B cell (primary cell): ENCODE measurements at regions not wholly inside any gene's neighbourhood (a gene's known extent, or its start where the extent isn't known, plus 50 kb on each side); places are given as distances from the start of the nearest gene placed in this dataset.

Source experiments
- ATAC-seq: fragments of 200-7000 bp; cut with Tn5 transposase; one replicate; pipeline ENCODE4 v1.10.0; 2021; ENCODE audit warnings: low read depth, mild to moderate bottlenecking, moderate number of reproducible peaks, moderate library complexity
- CTCF ChIA-PET: fragments of 350-600 bp; sonication (Branson Sonifier 250); formaldehyde crosslinking; loops from one replicate; lab custom pipeline; 2021; ENCODE audit warnings: antibody characterized with exemption, inconsistent platforms; lab: Charles Lee
- POLR2A ChIA-PET: fragments of 350-600 bp; sonication (Branson Sonifier 250); formaldehyde crosslinking; loops from one replicate; lab custom pipeline; 2021; ENCODE audit warnings: antibody characterized with exemption; lab: Charles Lee
- DNase-seq: peaks from one replicate; pipeline ENCODE4 v3.0.0; 2013
- H2AFZ ChIP-seq: 2 replicates; pipeline ENCODE4 v1.6.1; 2012; ENCODE audit warnings: mild to moderate bottlenecking, low read depth, low read length; ENCODE audit not compliant: insufficient read depth, poor library complexity, severe bottlenecking
- H3K27ac ChIP-seq, 2 donors: 1 replicate in 1 of 2; 2 replicates in 1 of 2; pipeline ENCODE4 v1.5.1; 2012 to 2013; ENCODE audit warnings: low read length in 2 of 2, mild to moderate bottlenecking in 2 of 2, moderate library complexity in 1 of 2
- H3K27me3 ChIP-seq, 4 experiments: fragments of 200-600 bp in 1 of 4; sonication (generic) in 1 of 4; replicated peaks in 1 of 4; 1 replicate in 2 of 4; 2 replicates in 2 of 4; pipeline versions ENCODE4 v1.6.1 to v1.7.0; 2013 to 2016; ENCODE audit warnings: low read length in 3 of 4, mild to moderate bottlenecking in 2 of 4, mixed read lengths in 1 of 4, moderate library complexity in 1 of 4; ENCODE audit not compliant: insufficient read depth in 4 of 4, control insufficient read depth in 3 of 4; ENCODE audit errors: control extremely low read depth in 1 of 4
- H3K36me3 ChIP-seq, 2 experiments: replicated peaks in 1 of 2; 1 replicate in 1 of 2; 2 replicates in 1 of 2; pipeline versions ENCODE4 v1.6.1 to v1.7.1; 2013; ENCODE audit warnings: low read length in 1 of 2; ENCODE audit not compliant: insufficient read depth in 2 of 2, control insufficient read depth in 1 of 2; ENCODE audit errors: control extremely low read depth in 1 of 2, extremely low read depth in 1 of 2
- H3K4me1 ChIP-seq, 2 donors: fragments of 200-600 bp in 1 of 2; sonication (generic) in 1 of 2; 1 replicate in 1 of 2; 2 replicates in 1 of 2; pipeline versions ENCODE4 v1.5.1 to v1.6.1; 2013 to 2017; ENCODE audit warnings: low read length in 2 of 2; ENCODE audit not compliant: control insufficient read depth in 2 of 2, insufficient read depth in 2 of 2
- H3K4me2 ChIP-seq: replicated peaks from 2 replicates; pipeline ENCODE3; 2012; ENCODE audit warnings: mild to moderate bottlenecking, low read depth, low read length; ENCODE audit not compliant: poor library complexity, severe bottlenecking
- H3K4me3 ChIP-seq, 5 experiments: fragments of 200-600 bp in 1 of 5; sonication (generic) in 1 of 5; 1 replicate in 3 of 5; 2 replicates in 2 of 5; pipeline versions ENCODE4 v1.5.1 to v1.7.0; 2011 to 2016; ENCODE audit warnings: low read length in 4 of 5, mild to moderate bottlenecking in 4 of 5, low read depth in 2 of 5, control low read depth in 1 of 5, moderate library complexity in 1 of 5; ENCODE audit not compliant: insufficient read depth in 1 of 5; ENCODE audit errors: control extremely low read depth in 1 of 5, extremely low read depth in 1 of 5
- H3K79me2 ChIP-seq: fragments of 200-600 bp; sonication (generic); one replicate; pipeline ENCODE4 v1.6.0; 2016; ENCODE audit warnings: low read length; ENCODE audit not compliant: control insufficient read depth, insufficient read depth
- H3K9ac ChIP-seq: fragments of 200-600 bp; sonication (generic); 2 replicates; pipeline ENCODE4 v1.6.1; 2017; ENCODE audit warnings: mild to moderate bottlenecking, low read length, moderate library complexity
- H3K9me3 ChIP-seq, 3 donors: one replicate each; pipeline versions ENCODE4 v1.6.1 to v1.7.1; 2013; ENCODE audit warnings: low read length in 2 of 3; ENCODE audit not compliant: control insufficient read depth in 2 of 3, insufficient read depth in 1 of 3; ENCODE audit errors: control extremely low read depth in 1 of 3
- H4K20me1 ChIP-seq: 2 replicates; pipeline ENCODE4 v1.6.0; 2012; ENCODE audit warnings: mild to moderate bottlenecking, low read length; ENCODE audit not compliant: insufficient read depth, control insufficient read depth, poor library complexity, severe bottlenecking
- H3K27ac Mint-ChIP-seq: one replicate; pipeline ENCODE4 v1.8.0; 2021; ENCODE audit warnings: mixed read lengths
- H3K27me3 Mint-ChIP-seq: one replicate; pipeline ENCODE4 v1.8.0; 2021; ENCODE audit warnings: mixed read lengths
- H3K4me1 Mint-ChIP-seq: one replicate; pipeline ENCODE4 v1.8.0; 2021; ENCODE audit warnings: mixed read lengths
- H3K4me3 Mint-ChIP-seq: one replicate; pipeline ENCODE4 v1.8.0; 2021; ENCODE audit warnings: mixed read lengths
- H3K9me3 Mint-ChIP-seq: one replicate; pipeline ENCODE4 v1.8.0; 2022; ENCODE audit warnings: mixed read lengths; ENCODE audit not compliant: insufficient read depth
- EZH2 ChIP-seq: IDR thresholded peaks from 2 replicates; pipeline ENCODE4 v1.6.1; 2012; ENCODE audit warnings: borderline replicate concordance, low read depth, mild to moderate bottlenecking, moderate library complexity, low read length; ENCODE audit not compliant: insufficient read depth, poor library complexity, severe bottlenecking
- WGBS: methylation state at CpG from one replicate; pipeline ENCODE4 v1.1.5; 2013; ENCODE audit warnings: missing lambda C conversion rate; ENCODE audit not compliant: insufficient coverage; 5-methylcytosine and 5-hydroxymethylcytosine counted together
- intact Hi-C: fragments of 100-400 bp; cut with micrococcal nuclease; formaldehyde crosslinking; loops from one replicate; pipeline ENCODE4 v1.10.0; 2022
- TF ChIP-seq, protein P1 (sequence below): fragments of 200-600 bp; IDR thresholded peaks from one replicate; pipeline ENCODE4 v1.8.0; 2022; ENCODE audit warnings: antibody characterized with exemption, mild to moderate bottlenecking

DNA sequence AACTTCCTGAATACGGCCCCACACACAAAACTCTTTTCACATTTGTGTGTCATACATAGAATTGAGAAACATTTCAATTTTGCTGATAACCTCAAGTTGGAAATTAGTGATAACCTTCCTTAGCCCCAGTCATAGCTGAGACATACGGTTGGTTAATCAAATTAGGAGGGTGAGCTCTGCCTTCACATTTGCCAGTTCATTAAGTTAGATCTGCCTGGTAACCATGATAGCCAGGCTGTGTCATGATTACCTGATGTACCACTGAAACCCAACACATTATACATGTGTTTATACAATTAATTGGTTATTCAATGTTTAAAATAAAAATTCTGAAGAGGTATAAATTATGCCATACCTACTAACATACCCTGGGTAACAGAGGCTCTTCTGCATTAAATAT is 60.8 kb upstream of the RAB11FIP2 start:
- Mint-ChIP-seq H3K27me3 (peaks cover 11% of the 10 kb centered on the region), H3K4me1 (no peaks in the 10 kb centered on the region), H3K9me3 (no peaks in the 10 kb centered on the region), H3K4me3 (no peak overlapping the region), H3K27ac (no peak overlapping the region)
- DNase-seq, result no peak
- Histone ChIP-seq H4K20me1 (no peaks in the 10 kb centered on the region), H3K36me3 (no peaks in the 10 kb centered on the region), H3K27ac (no peak overlapping the region), H3K9ac (no peak overlapping the region), H3K4me2 (no peak overlapping the region), H3K4me3 (no peak overlapping the region), H3K4me1 (no peaks in the 10 kb centered on the region), H2AFZ (no peak overlapping the region), H3K79me2 (no peaks in the 10 kb centered on the region), H3K9me3 (no peaks in the 10 kb centered on the region), H3K27me3 (no peaks in the 10 kb centered on the region)
- intact Hi-C loops, result no loop called here
- WGBS, result no CpG with 5 or more reads among the region's 2 CpGs
- TF ChIP-seq, protein P1, sequence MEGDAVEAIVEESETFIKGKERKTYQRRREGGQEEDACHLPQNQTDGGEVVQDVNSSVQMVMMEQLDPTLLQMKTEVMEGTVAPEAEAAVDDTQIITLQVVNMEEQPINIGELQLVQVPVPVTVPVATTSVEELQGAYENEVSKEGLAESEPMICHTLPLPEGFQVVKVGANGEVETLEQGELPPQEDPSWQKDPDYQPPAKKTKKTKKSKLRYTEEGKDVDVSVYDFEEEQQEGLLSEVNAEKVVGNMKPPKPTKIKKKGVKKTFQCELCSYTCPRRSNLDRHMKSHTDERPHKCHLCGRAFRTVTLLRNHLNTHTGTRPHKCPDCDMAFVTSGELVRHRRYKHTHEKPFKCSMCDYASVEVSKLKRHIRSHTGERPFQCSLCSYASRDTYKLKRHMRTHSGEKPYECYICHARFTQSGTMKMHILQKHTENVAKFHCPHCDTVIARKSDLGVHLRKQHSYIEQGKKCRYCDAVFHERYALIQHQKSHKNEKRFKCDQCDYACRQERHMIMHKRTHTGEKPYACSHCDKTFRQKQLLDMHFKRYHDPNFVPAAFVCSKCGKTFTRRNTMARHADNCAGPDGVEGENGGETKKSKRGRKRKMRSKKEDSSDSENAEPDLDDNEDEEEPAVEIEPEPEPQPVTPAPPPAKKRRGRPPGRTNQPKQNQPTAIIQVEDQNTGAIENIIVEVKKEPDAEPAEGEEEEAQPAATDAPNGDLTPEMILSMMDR, result no peak
- TF ChIP-seq EZH2, result no peak
- ChIA-PET POLR2A (no interaction called here), CTCF (no interaction called here)
- no peak for ATAC-seq

DNA sequence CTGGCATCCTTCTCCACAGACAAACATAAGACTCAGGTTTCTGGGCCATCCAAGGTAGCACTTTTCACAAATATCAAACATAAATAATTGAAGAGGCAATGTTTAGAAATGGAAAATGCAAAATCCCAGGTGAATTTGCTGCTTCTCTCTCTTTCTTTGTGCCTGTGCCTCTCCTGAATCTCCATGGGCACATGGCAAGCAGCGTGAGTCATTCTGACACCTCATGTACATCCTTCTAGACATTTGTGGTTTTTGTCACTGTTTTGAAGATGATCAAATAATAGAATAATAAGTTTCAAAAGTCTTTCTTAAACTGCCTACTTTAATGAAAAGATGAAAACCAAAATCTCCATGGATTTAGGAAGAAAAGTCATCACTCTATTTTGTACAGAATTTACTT is 60.3 kb upstream of the RAB11FIP2 start:
- DNase-seq (no peak), ATAC-seq (no peak)
- no peak for TF ChIP-seq EZH2
- TF ChIP-seq, protein P1, result no peak
- Histone ChIP-seq H3K9ac (no peak overlapping the region), H2AFZ (no peak overlapping the region), H4K20me1 (no peaks in the 10 kb centered on the region), H3K4me3 (no peak overlapping the region), H3K36me3 (no peaks in the 10 kb centered on the region), H3K79me2 (no peaks in the 10 kb centered on the region), H3K4me2 (no peak overlapping the region), H3K9me3 (no peaks in the 10 kb centered on the region), H3K27ac (no peak overlapping the region), H3K27me3 (no peaks in the 10 kb centered on the region), H3K4me1 (no peaks in the 10 kb centered on the region)
- no peaks in the 10 kb centered on the region for H3K4me1 Mint-ChIP-seq
- H3K27me3 Mint-ChIP-seq, result peaks cover 11% of the 10 kb centered on the region
- POLR2A ChIA-PET, result no interaction called here
- CTCF ChIA-PET, result interaction anchor here (0.9 kb wide), 1 partner anchor 611 kb away, joined by 3 read pairs; no protein-coding TSS in a partner anchor
- WGBS, result no CpG with 5 or more reads among the region's 1 CpG
- no peaks in the 10 kb centered on the region for H3K9me3 Mint-ChIP-seq
- H3K4me3 Mint-ChIP-seq, result no peak overlapping the region
- no peak overlapping the region for H3K27ac Mint-ChIP-seq
- intact Hi-C loops, result no loop called here
